CD4-positive, alpha-beta T cell treated with Interleukin-4 for 1 hour (primary cell): ENCODE measurements at regions not wholly inside any gene's neighbourhood (a gene's known extent, or its start where the extent isn't known, plus 50 kb on each side); places are given as distances from the start of the nearest gene placed in this dataset.
"Not testable (repeated sequence)": the region's sequence is repeated elsewhere in the genome, so short reads cannot be mapped to it uniquely, and the experiment has no call there.

Experiments used
- DNase-seq, 2 donors: peaks; one replicate each; pipeline ENCODE4 v3.0.0-alpha.2; 2020 to 2022

- no peak for DNase-seq
Measured at GRCh38 chr5:57937025-57937424, 454.4 kb upstream of the ACTBL2 start.

- DNase-seq, result no peak
Measured at GRCh38 chr5:57932761-57933160, 450.1 kb upstream of the ACTBL2 start.

GRCh38 chr5:57931807-57932206 is 449.2 kb upstream of the ACTBL2 start:
- DNase-seq, result no peak

GRCh38 chr5:57931352-57931751 is 448.7 kb upstream of the ACTBL2 start:
- DNase-seq, result no peak

- DNase-seq, result no peak
Measured at GRCh38 chr5:57929271-57929670, 446.7 kb upstream of the ACTBL2 start.

GRCh38 chr5:57923094-57923493 is 440.5 kb upstream of the ACTBL2 start:
- DNase-seq, result not testable (repeated sequence)

GRCh38 chr5:57917004-57917403 is 434.4 kb upstream of the ACTBL2 start:
- DNase-seq, result no peak

GRCh38 chr5:57915536-57915935 is 432.9 kb upstream of the ACTBL2 start:
- DNase-seq, result no peak

- DNase-seq, result no peak
Measured at GRCh38 chr5:57911438-57911837, 428.8 kb upstream of the ACTBL2 start.

- no peak for DNase-seq
Measured at GRCh38 chr5:57906671-57907070, 424.1 kb upstream of the ACTBL2 start.

GRCh38 chr5:57903458-57903857 is 420.8 kb upstream of the ACTBL2 start:
- DNase-seq, result no peak

GRCh38 chr5:57902095-57902494 is 419.5 kb upstream of the ACTBL2 start:
- DNase-seq, result no peak

GRCh38 chr5:57900381-57900944 is 417.9 kb upstream of the ACTBL2 start:
- no peak for DNase-seq

- DNase-seq, result no peak
Measured at GRCh38 chr5:57896576-57896975, 414.0 kb upstream of the ACTBL2 start.

- no peak for DNase-seq
Measured at GRCh38 chr5:57895766-57896165, 413.2 kb upstream of the ACTBL2 start.

GRCh38 chr5:57893926-57894325 is 411.3 kb upstream of the ACTBL2 start:
- DNase-seq, result no peak

- DNase-seq, result no peak
Measured at GRCh38 chr5:57891443-57891842, 408.8 kb upstream of the ACTBL2 start.

- no peak for DNase-seq
Measured at GRCh38 chr5:57889558-57889957, 406.9 kb upstream of the ACTBL2 start.

- no peak for DNase-seq
Measured at GRCh38 chr5:57887851-57888621, 405.4 kb upstream of the ACTBL2 start.

- no peak for DNase-seq
Measured at GRCh38 chr5:57884346-57885102, 401.9 kb upstream of the ACTBL2 start.

GRCh38 chr5:57880216-57880615 is 397.6 kb upstream of the ACTBL2 start:
- DNase-seq, result no peak

- DNase-seq, result no peak
Measured at GRCh38 chr5:57878301-57878722, 395.7 kb upstream of the ACTBL2 start.

GRCh38 chr5:57871496-57871895 is 388.9 kb upstream of the ACTBL2 start:
- DNase-seq, result no peak

- DNase-seq, result not testable (repeated sequence)
Measured at GRCh38 chr5:57870267-57870666, 387.7 kb upstream of the ACTBL2 start.
